Loucy (cell line): ENCODE measurements at regions not wholly inside any gene's neighbourhood (a gene's known extent, or its start where the extent isn't known, plus 50 kb on each side); places are given as distances from the start of the nearest gene placed in this dataset.

ENCODE experiments used
- EZH2phosphoT487 ChIP-seq: fragments of 200-600 bp; IDR thresholded peaks from 2 replicates; pipeline ENCODE4 v1.6.1; 2018; ENCODE audit warnings: antibody characterized with exemption, mild to moderate bottlenecking, moderate library complexity, borderline replicate concordance
- TF ChIP-seq, protein P1 (sequence below): fragments of 200-600 bp; sonication (generic); conservative IDR thresholded peaks from 2 replicates; pipeline ENCODE4 v1.5.1; 2014; ENCODE audit warnings: mild to moderate bottlenecking, antibody characterized with exemption, low read length

- TF ChIP-seq, protein P1, sequence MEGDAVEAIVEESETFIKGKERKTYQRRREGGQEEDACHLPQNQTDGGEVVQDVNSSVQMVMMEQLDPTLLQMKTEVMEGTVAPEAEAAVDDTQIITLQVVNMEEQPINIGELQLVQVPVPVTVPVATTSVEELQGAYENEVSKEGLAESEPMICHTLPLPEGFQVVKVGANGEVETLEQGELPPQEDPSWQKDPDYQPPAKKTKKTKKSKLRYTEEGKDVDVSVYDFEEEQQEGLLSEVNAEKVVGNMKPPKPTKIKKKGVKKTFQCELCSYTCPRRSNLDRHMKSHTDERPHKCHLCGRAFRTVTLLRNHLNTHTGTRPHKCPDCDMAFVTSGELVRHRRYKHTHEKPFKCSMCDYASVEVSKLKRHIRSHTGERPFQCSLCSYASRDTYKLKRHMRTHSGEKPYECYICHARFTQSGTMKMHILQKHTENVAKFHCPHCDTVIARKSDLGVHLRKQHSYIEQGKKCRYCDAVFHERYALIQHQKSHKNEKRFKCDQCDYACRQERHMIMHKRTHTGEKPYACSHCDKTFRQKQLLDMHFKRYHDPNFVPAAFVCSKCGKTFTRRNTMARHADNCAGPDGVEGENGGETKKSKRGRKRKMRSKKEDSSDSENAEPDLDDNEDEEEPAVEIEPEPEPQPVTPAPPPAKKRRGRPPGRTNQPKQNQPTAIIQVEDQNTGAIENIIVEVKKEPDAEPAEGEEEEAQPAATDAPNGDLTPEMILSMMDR = no peak
- TF ChIP-seq EZH2phosphoT487 = no peak
These were observed 306.0 kb upstream of the SHH start for GRCh38 chr7:156118248-156118645.
